HG03354 (cell line): ENCODE measurements at regions not wholly inside any gene's neighbourhood (a gene's known extent, or its start where the extent isn't known, plus 50 kb on each side); places are given as distances from the start of the nearest gene placed in this dataset.
"Not testable (repeated sequence)": the region's sequence is repeated elsewhere in the genome, so short reads cannot be mapped to it uniquely, and the experiment has no call there.

Experiments used
- ATAC-seq: cut with Tn5 transposase; IDR thresholded peaks from one replicate; pipeline ENCODE4 v1.9.1; 2021; ENCODE audit warnings: mild to moderate bottlenecking; ENCODE audit not compliant: unreplicated experiment, poor library complexity, severe bottlenecking

- ATAC-seq = no peak
These were observed 1962.5 kb downstream of the ARAP2 start for GRCh38 chr4:34281826-34282225.

GRCh38 chr4:34289489-34289888, 1954.8 kb downstream of the ARAP2 start:
- ATAC-seq = no peak

- no peak for ATAC-seq
These were observed 1954.4 kb downstream of the ARAP2 start for GRCh38 chr4:34289962-34290361.

GRCh38 chr4:34293459-34293858, 1950.9 kb downstream of the ARAP2 start:
- ATAC-seq = no peak

- no peak for ATAC-seq
These were observed 1934.9 kb downstream of the ARAP2 start for GRCh38 chr4:34309383-34309906.

GRCh38 chr4:34318773-34319172, 1925.5 kb downstream of the ARAP2 start:
- ATAC-seq = no peak

- no peak for ATAC-seq
These were observed 1920.6 kb downstream of the ARAP2 start for GRCh38 chr4:34323549-34324320.

GRCh38 chr4:34328939-34329338, 1915.4 kb downstream of the ARAP2 start:
- no peak for ATAC-seq

- ATAC-seq = not testable (repeated sequence)
These were observed 1909.2 kb downstream of the ARAP2 start for GRCh38 chr4:34335156-34335555.

GRCh38 chr4:34335556-34335955, 1908.8 kb downstream of the ARAP2 start:
- not testable (repeated sequence) for ATAC-seq

- ATAC-seq = no peak
These were observed 1881.7 kb downstream of the ARAP2 start for GRCh38 chr4:34362654-34363053.

GRCh38 chr4:34363842-34364241, 1880.5 kb downstream of the ARAP2 start:
- no peak for ATAC-seq

GRCh38 chr4:34365946-34366345, 1878.4 kb downstream of the ARAP2 start:
- no peak for ATAC-seq

GRCh38 chr4:34371676-34372075, 1872.6 kb downstream of the ARAP2 start:
- no peak for ATAC-seq

GRCh38 chr4:34372815-34373214, 1871.5 kb downstream of the ARAP2 start:
- no peak for ATAC-seq

- no peak for ATAC-seq
These were observed 1870.9 kb downstream of the ARAP2 start for GRCh38 chr4:34373456-34373855.

GRCh38 chr4:34412233-34412632, 1832.1 kb downstream of the ARAP2 start:
- ATAC-seq = no peak

GRCh38 chr4:34412911-34413310, 1831.4 kb downstream of the ARAP2 start:
- no peak for ATAC-seq

GRCh38 chr4:34417160-34417559, 1827.2 kb downstream of the ARAP2 start:
- no peak for ATAC-seq

- ATAC-seq = no peak
These were observed 1824.4 kb downstream of the ARAP2 start for GRCh38 chr4:34419871-34420270.

GRCh38 chr4:34422472-34423175, 1821.7 kb downstream of the ARAP2 start:
- ATAC-seq = no peak
